WTC11 (cell line): ENCODE measurements at regions not wholly inside any gene's neighbourhood (a gene's known extent, or its start where the extent isn't known, plus 50 kb on each side); places are given as distances from the start of the nearest gene placed in this dataset.

Experiments
- ATAC-seq: fragments of 200-7000 bp; cut with Tn5 transposase; 2 replicates; pipeline ENCODE4 v1.10.0; 2021; ENCODE audit warnings: mild to moderate bottlenecking, moderate library complexity
- CTCF ChIA-PET: fragments of 300-600 bp; sonication (Branson Sonifier 250); formaldehyde crosslinking; loops from one replicate; lab custom pipeline; 2021; ENCODE audit warnings: antibody characterized with exemption; lab: Charles Lee
- POLR2A ChIA-PET: fragments of 350-600 bp; sonication (Branson Sonifier 250); formaldehyde crosslinking; loops from one replicate; lab custom pipeline; 2021; ENCODE audit warnings: antibody characterized with exemption; lab: Charles Lee
- DNase-seq: peaks from one replicate; pipeline ENCODE4 v3.0.0; 2021; ENCODE audit warnings: low spot score
- H3K27ac Mint-ChIP-seq: 2 replicates; pipeline ENCODE4 v1.8.0; 2021; ENCODE audit warnings: mixed read lengths
- H3K27me3 Mint-ChIP-seq: 2 replicates; pipeline ENCODE4 v1.8.0; 2021; ENCODE audit warnings: low read depth, mild to moderate bottlenecking, moderate library complexity, mixed read lengths
- H3K36me3 Mint-ChIP-seq: 2 replicates; pipeline ENCODE4 v1.8.0; 2021; ENCODE audit warnings: mixed read lengths
- H3K4me1 Mint-ChIP-seq: 2 replicates; pipeline ENCODE4 v1.8.0; 2022; ENCODE audit warnings: mixed read lengths
- H3K4me3 Mint-ChIP-seq: 2 replicates; pipeline ENCODE4 v1.8.0; 2021; ENCODE audit warnings: mild to moderate bottlenecking, moderate library complexity, mixed read lengths
- H3K9me3 Mint-ChIP-seq: 2 replicates; pipeline ENCODE4 v1.8.0; 2021; ENCODE audit warnings: mixed read lengths
- AR ChIP-seq: fragments of 250-450 bp; sonication (Bioruptor Pico); IDR thresholded peaks from 2 replicates; pipeline ENCODE4 v1.9.0; 2021; ENCODE audit warnings: mild to moderate bottlenecking
- ATF3 ChIP-seq: sonication (generic); formaldehyde crosslinking; conservative IDR thresholded peaks from 2 replicates; pipeline ENCODE4 v1.8.1; 2022; ENCODE audit warnings: mild to moderate bottlenecking, missing genetic modification reagents
- E2F4 ChIP-seq: sonication (generic); formaldehyde crosslinking; IDR thresholded peaks from 2 replicates; pipeline ENCODE4 v1.8.1; 2022; ENCODE audit warnings: low read depth, mild to moderate bottlenecking, moderate library complexity, missing genetic modification reagents, borderline replicate concordance
- EMX1 ChIP-seq: fragments of 250-450 bp; sonication (Bioruptor Pico); IDR thresholded peaks from 2 replicates; pipeline ENCODE4 v1.8.0; 2021; ENCODE audit warnings: mild to moderate bottlenecking
- ESRRA ChIP-seq: sonication (generic); formaldehyde crosslinking; IDR thresholded peaks from 2 replicates; pipeline ENCODE4 v1.8.1; 2022; ENCODE audit warnings: mild to moderate bottlenecking, missing genetic modification reagents, borderline replicate concordance
- ETV6 ChIP-seq: sonication (generic); formaldehyde crosslinking; IDR thresholded peaks from 2 replicates; pipeline ENCODE4 v1.8.1; 2022; ENCODE audit warnings: mild to moderate bottlenecking, missing genetic modification reagents
- FOXP1 ChIP-seq: sonication (generic); formaldehyde crosslinking; IDR thresholded peaks from 2 replicates; pipeline ENCODE4 v1.8.0; 2022; ENCODE audit warnings: missing genetic modification reagents, mild to moderate bottlenecking, moderate library complexity, borderline replicate concordance
- GABPB1 ChIP-seq: sonication (generic); formaldehyde crosslinking; IDR thresholded peaks from 2 replicates; pipeline ENCODE4 v1.8.1; 2023; ENCODE audit warnings: mild to moderate bottlenecking, missing genetic modification reagents
- GTF2I ChIP-seq: fragments of 250-450 bp; sonication (Bioruptor Pico); conservative IDR thresholded peaks from 2 replicates; pipeline ENCODE4 v1.4.0; 2021; ENCODE audit warnings: mild to moderate bottlenecking
- IRF2 ChIP-seq: sonication (generic); formaldehyde crosslinking; IDR thresholded peaks from 2 replicates; pipeline ENCODE4 v1.8.0; 2022; ENCODE audit warnings: low read depth, missing genetic modification reagents, borderline replicate concordance
- JAZF1 ChIP-seq: fragments of 250-450 bp; sonication (Bioruptor Pico); IDR thresholded peaks from 2 replicates; pipeline ENCODE4 v1.9.0; 2021; ENCODE audit warnings: moderate library complexity, mild to moderate bottlenecking, inconsistent platforms
- KAT7 ChIP-seq: sonication (generic); formaldehyde crosslinking; IDR thresholded peaks from 2 replicates; pipeline ENCODE4 v1.8.1; 2023; ENCODE audit warnings: missing genetic modification reagents, mild to moderate bottlenecking, borderline replicate concordance
- MYBL2 ChIP-seq: sonication (generic); formaldehyde crosslinking; IDR thresholded peaks from 2 replicates; pipeline ENCODE4 v1.8.1; 2023; ENCODE audit warnings: mild to moderate bottlenecking, moderate library complexity, missing genetic modification reagents
- NR2C2 ChIP-seq: sonication (generic); formaldehyde crosslinking; IDR thresholded peaks from 2 replicates; pipeline ENCODE4 v1.8.0; 2022; ENCODE audit warnings: mild to moderate bottlenecking, missing genetic modification reagents
- NR3C1 ChIP-seq: sonication (generic); formaldehyde crosslinking; conservative IDR thresholded peaks from 2 replicates; pipeline ENCODE4 v1.8.1; 2023; ENCODE audit warnings: low read depth, mild to moderate bottlenecking, missing genetic modification reagents
- OVOL2 ChIP-seq: fragments of 250-450 bp; sonication (Bioruptor Pico); IDR thresholded peaks from 2 replicates; pipeline ENCODE4 v1.9.0; 2021; ENCODE audit warnings: mild to moderate bottlenecking, borderline replicate concordance
- PREB ChIP-seq: sonication (generic); formaldehyde crosslinking; IDR thresholded peaks from 2 replicates; pipeline ENCODE4 v1.8.1; 2022; ENCODE audit warnings: mild to moderate bottlenecking, missing genetic modification reagents, moderate library complexity, borderline replicate concordance
- PRRX2 ChIP-seq: fragments of 250-450 bp; sonication (Bioruptor Pico); IDR thresholded peaks from 2 replicates; pipeline ENCODE4 v1.8.0; 2021; ENCODE audit warnings: mild to moderate bottlenecking
- RELA ChIP-seq: sonication (generic); formaldehyde crosslinking; IDR thresholded peaks from 2 replicates; pipeline ENCODE4 v1.8.1; 2022; ENCODE audit warnings: missing genetic modification reagents, mild to moderate bottlenecking, borderline replicate concordance
- TCF7 ChIP-seq: sonication (generic); formaldehyde crosslinking; IDR thresholded peaks from 2 replicates; pipeline ENCODE4 v1.8.0; 2022; ENCODE audit warnings: mild to moderate bottlenecking, low read depth, missing genetic modification reagents, moderate library complexity
- ZNF121 ChIP-seq: sonication (generic); formaldehyde crosslinking; IDR thresholded peaks from 2 replicates; pipeline ENCODE4 v1.8.0; 2023; ENCODE audit warnings: missing genetic modification reagents
- ZNF263 ChIP-seq: sonication (generic); formaldehyde crosslinking; IDR thresholded peaks from 2 replicates; pipeline ENCODE4 v1.8.1; 2022; ENCODE audit warnings: low read depth, mild to moderate bottlenecking, moderate library complexity, missing genetic modification reagents
- ZNF317 ChIP-seq: sonication (generic); formaldehyde crosslinking; IDR thresholded peaks from 2 replicates; pipeline ENCODE4 v1.8.1; 2023; ENCODE audit warnings: low read depth, mild to moderate bottlenecking, moderate library complexity, missing genetic modification reagents, borderline replicate concordance
- ZNF396 ChIP-seq: fragments of 250-450 bp; sonication (Bioruptor Pico); IDR thresholded peaks from 2 replicates; pipeline ENCODE4 v1.8.0; 2021; ENCODE audit warnings: mild to moderate bottlenecking, moderate library complexity, borderline replicate concordance
- ZSCAN18 ChIP-seq: fragments of 250-450 bp; sonication (Bioruptor Pico); IDR thresholded peaks from 2 replicates; pipeline ENCODE4 v2.1.2; 2022; ENCODE audit warnings: mild to moderate bottlenecking, moderate library complexity

GRCh38 chr7:93773446-93773845 is 117.1 kb downstream of the TFPI2 start:
- ChIA-PET POLR2A (no interaction called here), CTCF (no interaction called here)
- Mint-ChIP-seq H3K27ac (no peak overlapping the region), H3K4me3 (no peak overlapping the region), H3K36me3 (peaks cover 3% of the 10 kb centered on the region), H3K4me1 (no peaks in the 10 kb centered on the region), H3K27me3 (peaks cover 4% of the 10 kb centered on the region; the same call in 1 of the 2 replicates), H3K9me3 (peaks cover 8% of the 10 kb centered on the region)
- ATAC-seq (no peak), DNase-seq (no peak)
- no peak for TF ChIP-seq NR2C2 (CRISPR knock-in tag)
- TF ChIP-seq PREB (CRISPR knock-in tag) = no peak
- no peak for TF ChIP-seq ZNF317 (CRISPR knock-in tag)
- TF ChIP-seq ZNF121 (CRISPR knock-in tag) = no peak
- TF ChIP-seq JAZF1 (CRISPR knock-in tag) = no peak
- TF ChIP-seq ESRRA (CRISPR knock-in tag) = no peak
- no peak for TF ChIP-seq NR3C1 (CRISPR knock-in tag)
- TF ChIP-seq RELA (CRISPR knock-in tag) = no peak
- TF ChIP-seq E2F4 (CRISPR knock-in tag) = no peak
- TF ChIP-seq ZNF396 (CRISPR knock-in tag) = no peak

GRCh38 chr7:93765475-93765874 is 125.1 kb downstream of the TFPI2 start:
- no peaks in the 10 kb centered on the region for H3K27me3 Mint-ChIP-seq
- no peaks in the 10 kb centered on the region for H3K4me1 Mint-ChIP-seq
- ATAC-seq (no peak), DNase-seq (no peak)
- H3K27ac Mint-ChIP-seq = no peak overlapping the region
- TF ChIP-seq KAT7 (CRISPR knock-in tag) (no peak), GABPB1 (CRISPR knock-in tag) (no peak), ATF3 (no peak), TCF7 (CRISPR knock-in tag) (no peak), JAZF1 (CRISPR knock-in tag) (no peak)
- no peak overlapping the region for H3K4me3 Mint-ChIP-seq
- ChIA-PET POLR2A (no interaction called here), CTCF (no interaction called here)
- H3K9me3 Mint-ChIP-seq = peaks cover 11% of the 10 kb centered on the region
- peaks cover 3% of the 10 kb centered on the region for H3K36me3 Mint-ChIP-seq

- ChIA-PET POLR2A (no interaction called here), CTCF (no interaction called here)
- Mint-ChIP-seq H3K27me3 (no peaks in the 10 kb centered on the region), H3K4me3 (no peak overlapping the region), H3K27ac (no peak overlapping the region), H3K36me3 (no peaks in the 10 kb centered on the region), H3K4me1 (peaks cover 14% of the 10 kb centered on the region), H3K9me3 (no peaks in the 10 kb centered on the region)
- ATAC-seq = no peak
- no peak for DNase-seq
- TF ChIP-seq KAT7 (CRISPR knock-in tag) = no peak
- TF ChIP-seq PRRX2 = no peak
- no peak for TF ChIP-seq ZSCAN18 (CRISPR knock-in tag)
- TF ChIP-seq ETV6 (CRISPR knock-in tag) = no peak
- TF ChIP-seq MYBL2 (CRISPR knock-in tag) = no peak
- TF ChIP-seq PREB (CRISPR knock-in tag) = no peak
- no peak for TF ChIP-seq ZNF263 (CRISPR knock-in tag)
- TF ChIP-seq AR (CRISPR knock-in tag) = no peak
- TF ChIP-seq GTF2I (CRISPR knock-in tag) = no peak
- no peak for TF ChIP-seq EMX1
- TF ChIP-seq IRF2 (CRISPR knock-in tag) = no peak
- TF ChIP-seq FOXP1 (CRISPR knock-in tag) = no peak
- no peak for TF ChIP-seq OVOL2 (CRISPR knock-in tag)
Measured at GRCh38 chr7:93758631-93759030, 131.9 kb downstream of the TFPI2 start.
